GM04503 (cell line): ENCODE measurements at regions not wholly inside any gene's neighbourhood (a gene's known extent, or its start where the extent isn't known, plus 50 kb on each side); places are given as distances from the start of the nearest gene placed in this dataset.
A peak's percentile ranks its signal among the peaks of the same experiment; 100 is the strongest.
"Not testable (repeated sequence)": the region's sequence is repeated elsewhere in the genome, so short reads cannot be mapped to it uniquely, and the experiment has no call there.

ENCODE experiments used
- DNase-seq: peaks from one replicate; pipeline ENCODE4 v3.0.0-alpha.2; 2012; ENCODE audit warnings: low read depth

DNA sequence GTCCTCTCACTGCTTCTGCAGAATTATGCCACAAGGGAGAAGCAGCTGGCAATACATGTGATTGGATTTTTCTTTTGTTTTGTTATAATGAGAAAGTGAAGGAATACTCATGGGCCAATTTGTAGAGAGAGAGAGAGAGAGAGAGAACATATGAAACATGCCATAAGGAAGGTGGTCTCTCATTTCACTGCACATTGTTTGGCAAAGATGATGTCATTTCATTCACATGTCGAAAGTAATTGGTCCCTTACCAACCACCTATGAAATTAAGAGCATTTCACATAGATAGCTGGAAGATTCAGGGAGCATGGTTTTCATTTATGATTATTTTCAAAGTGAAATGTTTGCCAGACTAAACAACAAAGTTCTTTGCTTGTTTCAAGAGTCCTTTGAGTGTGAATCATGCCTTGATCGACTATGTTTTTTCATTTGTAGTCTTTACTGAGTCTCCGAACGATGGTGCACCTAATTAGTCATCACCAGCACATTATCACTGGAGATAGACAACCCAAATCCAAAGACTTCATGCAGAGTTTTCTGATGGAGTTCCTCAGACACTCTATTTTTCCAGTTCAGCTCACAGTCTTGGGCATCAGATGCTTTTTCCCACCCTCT, 130.1 kb upstream of the ZEB1 start:
- DNase-seq: no peak

DNA sequence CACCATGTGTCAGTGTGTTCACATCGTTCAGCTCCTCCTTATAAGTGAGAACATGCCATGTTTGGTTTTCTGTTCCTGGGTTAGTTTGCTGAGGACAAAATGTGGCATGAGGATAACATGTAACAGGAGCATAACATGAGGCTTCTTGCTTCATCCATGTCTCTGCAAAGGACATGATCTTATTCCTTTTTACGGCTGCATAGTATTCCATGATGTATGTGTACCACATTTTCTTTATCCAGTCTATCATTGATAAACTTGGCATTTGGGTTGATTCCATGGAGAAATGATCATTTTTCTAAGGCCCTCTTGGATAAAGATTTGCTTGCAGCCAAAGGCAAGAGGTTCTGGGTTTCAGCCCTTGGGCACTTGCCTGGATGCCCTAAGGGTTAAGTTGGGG, 128.5 kb upstream of the ZEB1 start:
- no peak for DNase-seq

GRCh38 chr10:31192475-31192874, 126.5 kb upstream of the ZEB1 start:
- DNase-seq: no peak

- DNase-seq: no peak
These were observed 124.0 kb upstream of the ZEB1 start for GRCh38 chr10:31194986-31195385.

DNA sequence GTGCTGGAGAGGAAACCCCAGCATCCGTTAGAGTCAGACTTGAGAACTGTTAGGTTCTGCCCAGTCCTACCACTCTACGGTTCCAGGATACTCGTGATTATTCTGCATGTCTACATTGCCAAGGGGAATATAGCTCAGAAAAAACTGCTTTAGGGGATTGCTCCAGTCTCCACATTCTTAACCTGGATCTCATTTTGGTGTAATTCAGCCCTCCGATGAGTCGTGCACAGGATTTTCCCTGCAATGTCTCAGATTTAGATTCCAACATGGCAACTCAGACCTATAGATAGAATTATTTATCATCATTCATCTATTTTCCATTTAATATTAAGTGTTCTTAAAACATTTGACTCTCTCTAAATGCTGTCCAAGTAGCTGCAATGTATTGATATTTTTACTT, 121.1 kb upstream of the ZEB1 start:
- no peak for DNase-seq

DNA sequence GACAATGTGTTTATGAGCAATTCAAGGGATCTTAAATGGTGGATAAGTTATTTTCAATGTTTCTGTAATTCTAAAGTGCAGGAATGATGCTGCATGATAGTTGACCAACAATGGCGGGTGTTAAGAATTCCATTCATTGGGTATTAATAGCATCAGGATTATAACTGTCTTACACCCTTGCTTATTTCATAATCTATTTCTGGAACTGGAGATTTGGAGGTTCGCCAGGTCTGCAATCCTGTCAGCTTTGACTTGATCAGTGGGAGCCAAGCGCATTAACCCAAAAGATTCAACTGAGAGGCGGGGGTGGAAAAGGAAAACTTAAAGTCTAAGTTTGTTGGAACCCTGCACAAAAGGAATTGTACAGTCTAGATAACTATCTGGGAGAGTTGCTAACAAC, 114.9 kb upstream of the ZEB1 start:
- DNase-seq: no peak

- DNase-seq: no peak
These were observed 111.4 kb upstream of the ZEB1 start for GRCh38 chr10:31207636-31208035.

DNA sequence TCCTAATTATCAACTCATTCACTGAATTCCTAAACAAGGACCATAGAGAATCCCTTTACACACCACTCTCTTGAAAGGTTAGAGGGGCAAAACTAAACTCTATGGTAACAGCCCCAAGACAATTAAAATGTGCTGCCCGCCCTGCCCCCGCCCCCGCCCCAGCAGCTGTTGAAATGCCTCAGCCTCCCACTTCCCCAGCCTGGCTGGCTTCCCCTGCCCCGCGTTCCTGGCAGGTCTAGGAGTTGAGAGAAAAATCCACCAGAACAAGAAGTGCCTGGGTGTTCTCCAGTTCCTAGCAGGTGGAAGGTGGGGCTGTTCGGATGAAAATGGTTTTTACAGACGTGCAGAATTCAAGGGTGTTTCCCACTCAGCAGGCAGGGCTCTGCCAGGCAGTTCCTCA, 109.5 kb upstream of the ZEB1 start:
- no peak for DNase-seq

- no peak for DNase-seq
These were observed 108.8 kb upstream of the ZEB1 start for GRCh38 chr10:31210190-31210589.

DNA sequence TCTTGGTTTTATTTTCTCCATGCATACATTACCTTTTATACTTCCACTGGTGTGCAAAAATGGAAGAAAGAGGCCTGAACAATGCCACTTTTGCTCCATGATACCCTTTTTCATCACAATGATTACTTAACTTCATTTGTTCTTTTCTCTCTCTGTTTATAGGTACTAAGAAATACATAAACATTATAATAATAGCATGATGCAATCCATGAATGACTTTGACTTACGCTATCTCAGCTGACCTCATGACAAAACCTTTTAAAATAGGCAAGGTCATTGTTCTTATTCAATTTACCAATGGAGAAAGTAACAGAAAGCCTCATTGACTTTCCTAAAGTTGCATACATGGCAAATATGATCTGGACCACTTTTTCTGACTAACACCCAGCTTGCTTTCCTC, 105.1 kb upstream of the ZEB1 start:
- no peak for DNase-seq

DNA sequence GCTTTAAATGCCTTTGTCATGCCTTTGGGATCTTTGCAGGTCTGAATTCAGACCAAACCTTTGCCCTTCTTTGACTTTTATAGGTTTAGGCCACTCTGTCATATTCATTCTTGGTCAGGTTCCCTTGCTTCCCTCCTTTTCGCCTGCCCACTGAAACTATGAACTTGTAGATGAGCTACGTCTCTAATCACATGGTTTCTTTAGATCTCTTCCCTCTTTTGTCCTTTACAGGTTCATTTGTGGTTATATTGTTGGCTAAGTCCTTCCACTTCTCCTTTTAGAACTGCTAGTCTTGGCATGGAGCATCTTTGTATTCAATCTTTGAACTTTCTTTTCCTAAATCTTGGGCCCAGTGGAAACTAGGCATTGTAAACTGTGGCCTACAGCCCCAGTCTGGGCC, 104.0 kb upstream of the ZEB1 start:
- no peak for DNase-seq

DNA sequence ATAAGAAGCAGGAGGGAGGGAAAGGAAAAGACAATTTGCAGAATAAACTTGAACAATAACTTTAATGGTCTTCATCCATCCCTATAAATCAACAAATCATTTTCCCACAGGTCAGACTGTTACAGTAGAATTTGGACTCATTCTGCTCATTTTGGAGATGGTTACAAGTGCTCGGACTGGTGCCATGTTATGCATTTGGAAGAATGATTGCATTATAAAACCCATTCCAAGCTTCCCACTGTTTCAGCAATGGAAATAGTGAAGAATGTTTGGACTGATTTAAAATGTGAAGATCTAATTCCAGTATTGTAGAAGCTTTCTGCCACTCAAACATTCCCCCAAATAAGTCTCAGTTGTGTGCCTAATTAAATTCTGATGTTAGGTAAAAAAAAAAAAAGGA, 99.7 kb upstream of the ZEB1 start:
- no peak for DNase-seq

DNA sequence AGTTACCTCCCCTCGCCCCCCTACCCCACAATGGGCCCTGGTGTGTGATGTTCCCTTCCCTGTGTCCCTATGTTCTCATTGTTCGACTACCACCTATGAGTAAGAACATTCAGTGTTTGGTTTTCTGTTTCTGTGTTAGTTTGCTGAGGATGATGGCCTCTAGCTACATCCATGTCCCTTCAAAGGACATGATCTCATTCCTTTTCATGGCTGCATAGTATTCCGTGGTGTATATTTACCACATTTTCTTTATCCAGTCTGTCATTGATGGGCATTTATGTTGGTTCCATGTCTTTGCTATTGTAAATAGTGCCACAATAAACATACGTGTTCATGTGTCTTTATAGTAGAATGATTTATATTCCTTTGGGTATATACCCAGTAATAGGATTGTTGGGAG, 90.2 kb upstream of the ZEB1 start:
- DNase-seq: not testable (repeated sequence)

GRCh38 chr10:31239961-31240360, 79.1 kb upstream of the ZEB1 start:
- no peak for DNase-seq

- peak; percentile 79 for DNase-seq
These were observed 76.1 kb upstream of the ZEB1 start for GRCh38 chr10:31242902-31243301.

DNA sequence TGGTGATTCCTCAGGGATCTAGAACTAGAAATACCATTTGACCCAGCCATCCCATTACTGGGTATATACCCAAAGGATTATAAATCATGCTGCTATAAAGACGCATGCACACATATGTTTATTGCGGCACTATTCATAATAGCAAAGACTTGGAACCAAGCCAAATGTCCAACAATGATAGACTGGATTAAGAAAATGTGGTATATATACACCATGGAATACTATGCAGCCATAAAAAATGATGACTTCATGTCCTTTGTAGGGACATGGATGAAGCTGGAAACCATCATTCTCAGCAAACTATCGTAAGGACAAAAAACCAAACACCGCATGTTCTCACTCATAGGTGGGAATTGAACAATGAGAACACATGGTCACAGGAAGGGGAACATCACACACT, 67.9 kb upstream of the ZEB1 start:
- DNase-seq: not testable (repeated sequence)

DNA sequence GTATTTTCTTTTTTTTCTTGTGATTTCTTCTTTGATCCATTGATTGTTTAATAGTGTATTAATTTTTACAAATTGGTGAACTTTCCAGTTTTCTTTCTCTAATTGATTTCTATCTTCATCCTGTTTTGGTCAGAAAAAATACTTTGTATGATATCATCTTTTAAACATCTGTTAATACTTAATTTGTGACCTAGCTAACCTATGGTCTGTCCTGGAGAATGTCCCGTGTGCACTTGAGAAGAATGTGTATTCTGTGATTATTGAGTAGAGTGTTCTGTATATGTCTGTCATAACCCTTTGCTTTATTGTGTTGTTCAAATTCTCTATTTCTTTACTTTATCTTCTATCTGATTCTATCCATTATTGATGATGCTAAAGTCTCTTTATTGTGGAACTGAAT, 65.8 kb upstream of the ZEB1 start:
- DNase-seq: no peak

- peak; percentile 81 for DNase-seq
These were observed 57.3 kb upstream of the ZEB1 start for GRCh38 chr10:31261511-31262311.

- DNase-seq: peak; percentile 81
These were observed 56.3 kb upstream of the ZEB1 start for GRCh38 chr10:31262672-31263071.

GRCh38 chr10:31263903-31264302, 55.1 kb upstream of the ZEB1 start:
- DNase-seq: no peak

- no peak for DNase-seq
These were observed 50.3 kb upstream of the ZEB1 start for GRCh38 chr10:31268444-31269303.
